Astrocyte (in vitro differentiated cells and primary cell): ENCODE measurements at regions not wholly inside any gene's neighbourhood (a gene's known extent, or its start where the extent isn't known, plus 50 kb on each side); places are given as distances from the start of the nearest gene placed in this dataset.

ENCODE experiments used
- DNase-seq: peaks from one replicate; pipeline ENCODE4 v3.0.0-alpha.2; 2010; ENCODE audit warnings: low read depth
- FAIRE-seq: peaks from 2 replicates; lab custom pipeline; 2011; peaks lifted over from hg19 to GRCh38; lab: Jason Lieb, UNC
- H2AFZ ChIP-seq: 2 replicates; pipeline ENCODE4 v1.6.0; 2012; ENCODE audit warnings: low read depth, low read length, inconsistent platforms
- H3K27ac ChIP-seq: 2 replicates; pipeline ENCODE4 v1.5.1; 2011; ENCODE audit warnings: low read depth, low read length, inconsistent platforms
- H3K27me3 ChIP-seq: 2 replicates; pipeline ENCODE4 v1.6.0; 2011; ENCODE audit warnings: low read length, inconsistent platforms; ENCODE audit not compliant: insufficient read depth
- H3K36me3 ChIP-seq: 2 replicates; pipeline ENCODE4 v1.5.1; 2011; ENCODE audit warnings: low read length, inconsistent platforms; ENCODE audit not compliant: insufficient read depth
- H3K4me1 ChIP-seq: 2 replicates; pipeline ENCODE4 v1.5.1; 2011; ENCODE audit warnings: low read length, inconsistent platforms; ENCODE audit not compliant: insufficient read depth
- H3K4me2 ChIP-seq: 2 replicates; pipeline ENCODE4 v1.6.0; 2012; ENCODE audit warnings: low read length, inconsistent platforms
- H3K4me3 ChIP-seq: 2 replicates; pipeline ENCODE4 v1.5.1; 2011; ENCODE audit warnings: low read depth, mild to moderate bottlenecking, low read length, inconsistent platforms; ENCODE audit not compliant: insufficient read depth
- H3K79me2 ChIP-seq: 2 replicates; pipeline ENCODE4 v1.6.0; 2012; ENCODE audit warnings: mild to moderate bottlenecking, low read length, inconsistent platforms; ENCODE audit not compliant: insufficient read depth
- H3K9ac ChIP-seq: 2 replicates; pipeline ENCODE4 v1.6.0; 2012; ENCODE audit warnings: mild to moderate bottlenecking, low read length, inconsistent platforms
- H3K9me3 ChIP-seq: 2 replicates; pipeline ENCODE4 v1.5.1; 2012; ENCODE audit warnings: low read depth, mild to moderate bottlenecking, low read length, inconsistent platforms; ENCODE audit not compliant: insufficient read depth
- H4K20me1 ChIP-seq: 2 replicates; pipeline ENCODE4 v1.6.0; 2012; ENCODE audit warnings: low read length, inconsistent platforms; ENCODE audit not compliant: insufficient read depth
- H3K27ac Mint-ChIP-seq: one replicate; pipeline ENCODE4 v1.8.0; 2021; ENCODE audit warnings: mild to moderate bottlenecking, mixed read lengths; ENCODE audit not compliant: unreplicated experiment
- H3K27me3 Mint-ChIP-seq: one replicate; pipeline ENCODE4 v1.8.0; 2021; ENCODE audit warnings: low read depth, mixed read lengths; ENCODE audit not compliant: unreplicated experiment
- H3K36me3 Mint-ChIP-seq: one replicate; pipeline ENCODE4 v1.8.0; 2021; ENCODE audit warnings: low read depth, mixed read lengths; ENCODE audit not compliant: unreplicated experiment
- H3K4me1 Mint-ChIP-seq: one replicate; pipeline ENCODE4 v1.8.0; 2021; ENCODE audit warnings: low read depth, mixed read lengths; ENCODE audit not compliant: unreplicated experiment
- H3K4me3 Mint-ChIP-seq: one replicate; pipeline ENCODE4 v1.8.0; 2021; ENCODE audit warnings: mild to moderate bottlenecking, moderate library complexity, mixed read lengths; ENCODE audit not compliant: unreplicated experiment
- H3K9me3 Mint-ChIP-seq: one replicate; pipeline ENCODE4 v1.8.0; 2021; ENCODE audit warnings: mild to moderate bottlenecking, mixed read lengths; ENCODE audit not compliant: unreplicated experiment
- CTCF ChIP-seq: IDR thresholded peaks from 2 replicates; pipeline ENCODE4 v1.5.1; 2011; ENCODE audit warnings: low read depth, mild to moderate bottlenecking, inconsistent platforms, low read length, moderate library complexity; ENCODE audit not compliant: insufficient read depth
- EZH2 ChIP-seq: IDR thresholded peaks from 2 replicates; pipeline ENCODE4 v1.6.1; 2012; ENCODE audit warnings: mild to moderate bottlenecking, low read length, inconsistent platforms; ENCODE audit not compliant: insufficient read depth

- H3K4me1 Mint-ChIP-seq, result peaks cover 4% of the 10 kb centered on the region
- peak overlapping the region; percentile 87 for H3K27ac Mint-ChIP-seq
- Histone ChIP-seq H3K27me3 (no peaks in the 10 kb centered on the region), H3K79me2 (no peaks in the 10 kb centered on the region), H3K27ac (peak overlapping the region; percentile 37), H3K9me3 (no peaks in the 10 kb centered on the region), H3K9ac (no peak overlapping the region), H4K20me1 (no peaks in the 10 kb centered on the region), H3K36me3 (no peaks in the 10 kb centered on the region), H3K4me2 (peak overlapping the region; percentile 34), H3K4me1 (no peaks in the 10 kb centered on the region), H2AFZ (no peak overlapping the region), H3K4me3 (no peak overlapping the region)
- FAIRE-seq (no peak), DNase-seq (no peak)
- TF ChIP-seq EZH2 (no peak), CTCF (no peak)
- no peaks in the 10 kb centered on the region for H3K9me3 Mint-ChIP-seq
- H3K36me3 Mint-ChIP-seq, result no peaks in the 10 kb centered on the region
- H3K27me3 Mint-ChIP-seq, result peaks cover 9% of the 10 kb centered on the region
- no peak overlapping the region for H3K4me3 Mint-ChIP-seq
Measured at GRCh38 chr10:111211241-111211640, 134.4 kb downstream of the ADRA2A start.

- Histone ChIP-seq H3K4me1 (no peaks in the 10 kb centered on the region), H3K36me3 (no peaks in the 10 kb centered on the region), H3K9ac (peak overlapping the region; percentile 13), H3K27me3 (no peaks in the 10 kb centered on the region), H3K4me3 (no peak overlapping the region), H3K4me2 (peak overlapping the region; percentile 34), H3K9me3 (no peaks in the 10 kb centered on the region), H3K27ac (peak overlapping the region; percentile 37), H3K79me2 (no peaks in the 10 kb centered on the region), H4K20me1 (no peaks in the 10 kb centered on the region), H2AFZ (no peak overlapping the region)
- Mint-ChIP-seq H3K36me3 (no peaks in the 10 kb centered on the region), H3K27me3 (peaks cover 4% of the 10 kb centered on the region), H3K4me1 (peaks cover 4% of the 10 kb centered on the region), H3K9me3 (no peaks in the 10 kb centered on the region), H3K4me3 (no peak overlapping the region), H3K27ac (no peak overlapping the region)
- FAIRE-seq (peak; percentile 74), DNase-seq (peak; percentile 18)
- no peak for TF ChIP-seq EZH2
- TF ChIP-seq CTCF, result no peak
Measured at GRCh38 chr10:111211706-111212105, 134.9 kb downstream of the ADRA2A start.

GRCh38 chr10:111221682-111222480 lies 145.1 kb downstream of the ADRA2A start:
- Mint-ChIP-seq H3K4me3 (peak overlapping the region; percentile 17), H3K27ac (no peak overlapping the region), H3K4me1 (no peaks in the 10 kb centered on the region), H3K36me3 (no peaks in the 10 kb centered on the region), H3K27me3 (peaks cover 20% of the 10 kb centered on the region), H3K9me3 (peaks cover 2% of the 10 kb centered on the region)
- H3K4me2 ChIP-seq, result no peak overlapping the region
- DNase-seq (no peak), FAIRE-seq (no peak)
- TF ChIP-seq CTCF (no peak), EZH2 (no peak)
- H3K27ac ChIP-seq, result no peak overlapping the region
- no peaks in the 10 kb centered on the region for H3K9me3 ChIP-seq
- no peaks in the 10 kb centered on the region for H3K4me1 ChIP-seq
- no peak overlapping the region for H2AFZ ChIP-seq
- no peaks in the 10 kb centered on the region for H3K79me2 ChIP-seq
- H3K9ac ChIP-seq, result no peak overlapping the region
- H3K36me3 ChIP-seq, result no peaks in the 10 kb centered on the region
- H4K20me1 ChIP-seq, result no peaks in the 10 kb centered on the region
- H3K4me3 ChIP-seq, result no peak overlapping the region
- no peaks in the 10 kb centered on the region for H3K27me3 ChIP-seq
